IMR-90 (cell line): ENCODE measurements at regions not wholly inside any gene's neighbourhood (a gene's known extent, or its start where the extent isn't known, plus 50 kb on each side); places are given as distances from the start of the nearest gene placed in this dataset.

ENCODE experiments used
- ATAC-seq: fragments of 200-7000 bp; cut with Tn5 transposase; 2 replicates; pipeline ENCODE4 v1.9.1; 2020; ENCODE audit warnings: low read depth, mild to moderate bottlenecking, moderate library complexity
- BruUV-seq: library from RNA; stranded (reverse); fragments of 400-500 nt; replicated peaks from 2 replicates; lab custom pipeline; 2021; lab: Mats Ljungman, UMichigan
- CTCF ChIA-PET: fragments of 300-600 bp; formaldehyde crosslinking; extraction: SDS; loops from one replicate; lab custom pipeline; 2021; ENCODE audit warnings: antibody characterized with exemption; lab: Yijun Ruan, JAX
- POLR2A ChIA-PET: fragments of 300-600 bp; sonication (Branson Sonifier 250); formaldehyde crosslinking; loops from one replicate; lab custom pipeline; 2022; ENCODE audit warnings: antibody characterized with exemption; ENCODE audit not compliant: unreplicated experiment; lab: Charles Lee
- DNase-seq: peaks from one replicate; pipeline ENCODE4 v3.0.0; 2013
- H2AFZ ChIP-seq: replicated peaks from 2 replicates; pipeline ENCODE3; 2013; ENCODE audit warnings: low read length, mild to moderate bottlenecking; ENCODE audit not compliant: poor library complexity
- H2AK5ac ChIP-seq: 2 replicates; pipeline ENCODE4 v1.6.1; 2013; ENCODE audit warnings: low read depth, low read length, inconsistent platforms
- H2AK9ac ChIP-seq: replicated peaks from 2 replicates; pipeline ENCODE3; 2013; ENCODE audit warnings: mild to moderate bottlenecking, low read depth, low read length, moderate library complexity; ENCODE audit not compliant: poor library complexity
- H2BK120ac ChIP-seq: 2 replicates; pipeline ENCODE4 v1.6.1; 2013; ENCODE audit warnings: low read depth, low read length, inconsistent platforms
- H2BK15ac ChIP-seq: 3 replicates; pipeline ENCODE4 v1.6.1; 2013; ENCODE audit warnings: low read depth, low read length, inconsistent platforms
- H2BK20ac ChIP-seq: 2 replicates; pipeline ENCODE4 v1.6.1; 2013; ENCODE audit warnings: low read depth, mild to moderate bottlenecking, inconsistent platforms, low read length, moderate library complexity
- H2BK5ac ChIP-seq: 2 replicates; pipeline ENCODE4 v1.6.1; 2013; ENCODE audit warnings: mild to moderate bottlenecking, low read depth, low read length, inconsistent platforms; ENCODE audit not compliant: poor library complexity, severe bottlenecking
- H3K14ac ChIP-seq: replicated peaks from 2 replicates; pipeline ENCODE4 v1.6.1; 2013; ENCODE audit warnings: low read depth, low read length, inconsistent platforms
- H3K18ac ChIP-seq: 2 replicates; pipeline ENCODE4 v1.6.1; 2013; ENCODE audit warnings: low read depth, low read length, control low read depth
- H3K23ac ChIP-seq: 2 replicates; pipeline ENCODE4 v1.6.1; 2013; ENCODE audit warnings: low read depth, low read length, inconsistent platforms
- H3K27ac ChIP-seq: 2 replicates; pipeline ENCODE4 v1.5.1; 2013; ENCODE audit warnings: mild to moderate bottlenecking, control low read depth, low read length; ENCODE audit not compliant: insufficient read depth
- H3K27me3 ChIP-seq: 2 replicates; pipeline ENCODE4 v1.6.1; 2013; ENCODE audit warnings: low read length; ENCODE audit not compliant: control insufficient read depth, insufficient read depth
- H3K36me3 ChIP-seq: 2 replicates; pipeline ENCODE4 v1.6.1; 2013; ENCODE audit warnings: low read length, mixed read lengths; ENCODE audit not compliant: control insufficient read depth, insufficient read depth
- H3K4ac ChIP-seq: 2 replicates; pipeline ENCODE4 v1.6.1; 2013; ENCODE audit warnings: low read depth, low read length, inconsistent platforms
- H3K4me1 ChIP-seq: 2 replicates; pipeline ENCODE4 v1.6.1; 2013; ENCODE audit warnings: low read length, mixed read lengths; ENCODE audit not compliant: control insufficient read depth, insufficient read depth
- H3K4me2 ChIP-seq: 2 replicates; pipeline ENCODE4 v1.6.1; 2013; ENCODE audit warnings: low read depth, mild to moderate bottlenecking, control low read depth, low read length, moderate library complexity
- H3K4me3 ChIP-seq: 2 replicates; pipeline ENCODE4 v1.5.1; 2013; ENCODE audit warnings: low read depth, mild to moderate bottlenecking, control low read depth, low read length, moderate library complexity; ENCODE audit not compliant: insufficient read depth
- H3K56ac ChIP-seq: 2 replicates; pipeline ENCODE4 v1.6.1; 2013; ENCODE audit warnings: low read length, inconsistent platforms; ENCODE audit not compliant: insufficient read depth; ENCODE audit errors: extremely low read depth
- H3K79me1 ChIP-seq, 2 experiments: 2 replicates each; pipeline ENCODE4 v1.6.1; 2013; ENCODE audit warnings: low read length in 2 of 2, inconsistent platforms in 1 of 2, low read depth in 1 of 2
- H3K9ac ChIP-seq: 2 replicates; pipeline ENCODE4 v1.6.1; 2013; ENCODE audit warnings: low read depth, low read length, control low read depth
- H3K9me1 ChIP-seq: 2 replicates; pipeline ENCODE4 v1.6.1; 2013; ENCODE audit warnings: low read length, inconsistent platforms; ENCODE audit not compliant: insufficient read depth
- H3K9me3 ChIP-seq: 2 replicates; pipeline ENCODE4 v1.6.1; 2013; ENCODE audit warnings: low read length; ENCODE audit not compliant: control insufficient read depth, insufficient read depth
- H4K20me1 ChIP-seq: 2 replicates; pipeline ENCODE4 v1.6.1; 2013; ENCODE audit warnings: low read length, inconsistent platforms; ENCODE audit not compliant: insufficient read depth
- H4K5ac ChIP-seq: 2 replicates; pipeline ENCODE4 v1.6.1; 2013; ENCODE audit warnings: mild to moderate bottlenecking, low read depth, low read length, control low read depth
- H4K8ac ChIP-seq, 2 experiments: 2 replicates each; pipeline ENCODE4 v1.6.1; 2013; ENCODE audit warnings: low read depth in 2 of 2, low read length in 2 of 2, control low read depth in 1 of 2, inconsistent platforms in 1 of 2
- H4K91ac ChIP-seq: 2 replicates; pipeline ENCODE4 v1.6.1; 2013; ENCODE audit warnings: low read depth, low read length, inconsistent platforms; ENCODE audit not compliant: insufficient read depth
- CEBPB ChIP-seq: IDR thresholded peaks from 2 replicates; pipeline ENCODE4 v1.6.1; 2012; ENCODE audit warnings: low read depth, low read length, improper control_type of control experiment
- CHD1 ChIP-seq: IDR thresholded peaks from 2 replicates; pipeline ENCODE4 v1.6.1; 2012; ENCODE audit warnings: low read depth, low read length, improper control_type of control experiment
- MAFK ChIP-seq: IDR thresholded peaks from 2 replicates; pipeline ENCODE4 v1.6.1; 2012; ENCODE audit warnings: low read depth, low read length, improper control_type of control experiment
- MXI1 ChIP-seq: IDR thresholded peaks from 2 replicates; pipeline ENCODE4 v1.6.1; 2012; ENCODE audit warnings: low read depth, mild to moderate bottlenecking, low read length, moderate library complexity, borderline replicate concordance
- NFE2L2 ChIP-seq: fragments of 150-350 bp; IDR thresholded peaks from 2 replicates; pipeline ENCODE4 v1.6.1; 2016; ENCODE audit warnings: low read depth, mild to moderate bottlenecking, low read length
- RAD21 ChIP-seq: IDR thresholded peaks from 2 replicates; pipeline ENCODE4 v1.6.1; 2012; ENCODE audit warnings: low read length, improper control_type of control experiment
- RCOR1 ChIP-seq: IDR thresholded peaks from 2 replicates; pipeline ENCODE4 v1.6.1; 2012; ENCODE audit warnings: mild to moderate bottlenecking, low read length, improper control_type of control experiment; ENCODE audit not compliant: insufficient replicate concordance
- RFX5 ChIP-seq: IDR thresholded peaks from 2 replicates; pipeline ENCODE4 v1.8.0; 2012; ENCODE audit warnings: low read depth, mild to moderate bottlenecking, low read length, moderate library complexity
- SMC3 ChIP-seq: fragments of 150-350 bp; IDR thresholded peaks from 2 replicates; pipeline ENCODE4 v1.6.1; 2016; ENCODE audit warnings: low read depth, mild to moderate bottlenecking, antibody characterized with exemption, low read length, moderate library complexity
- WGBS, 2 experiments: methylation state at CpG; one replicate each; pipeline versions ENCODE4 v1.1.5 to v1.1.7; 2013; ENCODE audit warnings: missing lambda C conversion rate in 2 of 2; ENCODE audit not compliant: insufficient read length in 1 of 2; ENCODE audit errors: extremely low coverage in 2 of 2; 5-methylcytosine and 5-hydroxymethylcytosine counted together
- dilution Hi-C: fragments of 300-500 bp; cut with HindIII; formaldehyde crosslinking; loops from one replicate; pipeline ENCODE4 v1.14.3; 2018; ENCODE audit warnings: low sequenced_read_pairs; ENCODE audit not compliant: unreplicated experiment
- in situ Hi-C: fragments of 300-500 bp; cut with MboI; formaldehyde crosslinking; loops from 3 replicates; pipeline ENCODE4 v1.14.3; 2019; ENCODE audit warnings: low sequenced_read_pairs, inconsistent platforms, mixed read lengths
- intact Hi-C: fragments of 100-400 bp; cut with micrococcal nuclease; formaldehyde crosslinking; loops from 2 replicates; pipeline ENCODE4 v1.10.0; 2022
- TF ChIP-seq, protein P1 (sequence below): fragments of 150-350 bp; IDR thresholded peaks from 2 replicates; pipeline ENCODE4 v1.6.1; 2016; ENCODE audit warnings: low read depth, mild to moderate bottlenecking, low read length, moderate library complexity, borderline replicate concordance

- Histone ChIP-seq H2BK15ac (no peak overlapping the region), H3K9me1 (no peaks in the 10 kb centered on the region), H4K8ac (no peak overlapping the region), H2AK5ac (no peak overlapping the region), H3K18ac (peak overlapping the region; percentile 53; the same call in 1 of the 2 replicates), H3K56ac (no peak overlapping the region), H2AK9ac (no peak overlapping the region), H4K5ac (no peak overlapping the region; the same call in 1 of the 2 replicates), H4K91ac (no peak overlapping the region), H3K27me3 (no peaks in the 10 kb centered on the region), H2BK5ac (no peak overlapping the region), H3K23ac (no peak overlapping the region), H3K27ac (no peak overlapping the region; the same call in 1 of the 2 replicates), H3K14ac (no peak overlapping the region), H3K9ac (no peak overlapping the region), H4K20me1 (no peaks in the 10 kb centered on the region), H3K4me1 (peaks cover 7% of the 10 kb centered on the region; the same call in 1 of the 2 replicates), H2BK20ac (no peak overlapping the region), H3K79me1 (no peaks in the 10 kb centered on the region), H2BK120ac (no peak overlapping the region), H3K4ac (no peak overlapping the region), H3K9me3 (no peaks in the 10 kb centered on the region), H3K36me3 (no peaks in the 10 kb centered on the region), H2AFZ (no peak overlapping the region), H3K4me3 (no peak overlapping the region), H3K4me2 (no peak overlapping the region; the same call in 1 of the 2 replicates)
- in situ Hi-C loops = loop anchor here (25.0 kb wide), 1 partner anchor 538 kb away; the partner anchor contains the start of gene DDX1
- 78% methylated on average over 12 of the region's 14 CpGs; no CpG with 5 or more reads in 1 of the 2 experiments for WGBS, 2 experiments
- BruUV-seq = no TSS peak
- dilution Hi-C loops = no loop called here
- intact Hi-C loops = loop anchor here (10.0 kb wide), 1 partner anchor 515 kb away; the partner anchor contains the start of gene NBAS
- POLR2A ChIA-PET = no interaction called here
- TF ChIP-seq, protein P1, sequence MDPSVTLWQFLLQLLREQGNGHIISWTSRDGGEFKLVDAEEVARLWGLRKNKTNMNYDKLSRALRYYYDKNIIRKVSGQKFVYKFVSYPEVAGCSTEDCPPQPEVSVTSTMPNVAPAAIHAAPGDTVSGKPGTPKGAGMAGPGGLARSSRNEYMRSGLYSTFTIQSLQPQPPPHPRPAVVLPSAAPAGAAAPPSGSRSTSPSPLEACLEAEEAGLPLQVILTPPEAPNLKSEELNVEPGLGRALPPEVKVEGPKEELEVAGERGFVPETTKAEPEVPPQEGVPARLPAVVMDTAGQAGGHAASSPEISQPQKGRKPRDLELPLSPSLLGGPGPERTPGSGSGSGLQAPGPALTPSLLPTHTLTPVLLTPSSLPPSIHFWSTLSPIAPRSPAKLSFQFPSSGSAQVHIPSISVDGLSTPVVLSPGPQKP = no peak
- TF ChIP-seq CEBPB = no peak
- no peak for TF ChIP-seq RAD21
- no peak for TF ChIP-seq SMC3
- no peak for TF ChIP-seq CHD1
- no peak for TF ChIP-seq RCOR1
- no peak for TF ChIP-seq MAFK
- TF ChIP-seq RFX5 = no peak
- no peak for TF ChIP-seq MXI1
- no peak for TF ChIP-seq NFE2L2
- CTCF ChIA-PET = interaction anchor here (0.9 kb wide), 1 partner anchor 23 kb away, joined by 3 read pairs; no protein-coding TSS in a partner anchor
- ATAC-seq (no peak), DNase-seq (no peak)
Observed at GRCh38 chr2:15049096-15049993, 416.8 kb downstream of the LRATD1 start.
